Epidermal melanocyte (primary cell): ENCODE measurements at regions not wholly inside any gene's neighbourhood (a gene's known extent, or its start where the extent isn't known, plus 50 kb on each side); places are given as distances from the start of the nearest gene placed in this dataset.

Experiments
- DNase-seq: peaks from one replicate; pipeline ENCODE4 v3.0.0; 2011; ENCODE audit warnings: low spot score; ENCODE audit not compliant: insufficient read length

- DNase-seq = no peak
Observed at GRCh38 chr2:22194218-22194617, 1070.5 kb downstream of the TDRD15 start.

GRCh38 chr2:22196806-22197205, 1073.0 kb downstream of the TDRD15 start:
- DNase-seq = no peak

GRCh38 chr2:22198381-22199283, 1074.9 kb downstream of the TDRD15 start:
- DNase-seq = no peak

GRCh38 chr2:22199994-22200393, 1076.2 kb downstream of the TDRD15 start:
- no peak for DNase-seq

GRCh38 chr2:22209545-22209944, 1085.8 kb downstream of the TDRD15 start:
- DNase-seq = no peak

GRCh38 chr2:22213237-22213636, 1089.5 kb downstream of the TDRD15 start:
- no peak for DNase-seq

GRCh38 chr2:22215517-22215916, 1091.7 kb downstream of the TDRD15 start:
- DNase-seq = no peak

GRCh38 chr2:22217881-22218280, 1094.1 kb downstream of the TDRD15 start:
- no peak for DNase-seq

GRCh38 chr2:22221006-22221405, 1097.2 kb downstream of the TDRD15 start:
- DNase-seq = no peak

- no peak for DNase-seq
Observed at GRCh38 chr2:22238967-22239366, 1115.2 kb downstream of the TDRD15 start.

- no peak for DNase-seq
Observed at GRCh38 chr2:22247466-22247865, 1123.7 kb downstream of the TDRD15 start.

GRCh38 chr2:22248851-22249250, 1125.1 kb downstream of the TDRD15 start:
- no peak for DNase-seq

- DNase-seq = no peak
Observed at GRCh38 chr2:22253171-22253570, 1129.4 kb downstream of the TDRD15 start.

- no peak for DNase-seq
Observed at GRCh38 chr2:22261165-22261564, 1123.8 kb upstream of the KLHL29 start.

GRCh38 chr2:22270341-22270740, 1114.6 kb upstream of the KLHL29 start:
- DNase-seq = no peak

- no peak for DNase-seq
Observed at GRCh38 chr2:22273853-22274252, 1111.1 kb upstream of the KLHL29 start.

- DNase-seq = no peak
Observed at GRCh38 chr2:22274661-22275060, 1110.3 kb upstream of the KLHL29 start.

- no peak for DNase-seq
Observed at GRCh38 chr2:22276696-22277095, 1108.3 kb upstream of the KLHL29 start.

- DNase-seq = no peak
Observed at GRCh38 chr2:22279541-22279940, 1105.4 kb upstream of the KLHL29 start.

- DNase-seq = no peak
Observed at GRCh38 chr2:22281033-22281432, 1103.9 kb upstream of the KLHL29 start.

GRCh38 chr2:22282220-22282619, 1102.8 kb upstream of the KLHL29 start:
- no peak for DNase-seq

- no peak for DNase-seq
Observed at GRCh38 chr2:22282916-22283315, 1102.1 kb upstream of the KLHL29 start.

GRCh38 chr2:22283436-22283835, 1101.5 kb upstream of the KLHL29 start:
- DNase-seq = no peak
